ENCODE measurements at regions not wholly inside any gene's neighbourhood (a gene's known extent, or its start where the extent isn't known, plus 50 kb on each side); places are given as distances from the start of the nearest gene placed in this dataset.

GRCh38 chr6:115773741-115774140 lies 286.9 kb downstream of the FRK start:
- TF ChIP-seq CTCF (IDR thresholded peaks at IDR 0.05; ENCODE audit: low read depth, low read length, missing control alignments): no peak
- no peak overlapping the region for H3K4me3 ChIP-seq (ENCODE audit: low read depth, low read length)
- no peak for DNase-seq (ENCODE audit: low read depth)

- no peak for TF ChIP-seq CTCF (IDR thresholded peaks at IDR 0.05; ENCODE audit: low read depth, low read length, missing control alignments)
These were observed 289.8 kb downstream of the FRK start for GRCh38 chr6:115770851-115771250.

GRCh38 chr6:115768500-115768899 lies 292.2 kb downstream of the FRK start:
- H3K4me3 ChIP-seq (ENCODE audit: low read depth, low read length): no peak overlapping the region
- no peak for TF ChIP-seq CTCF (IDR thresholded peaks at IDR 0.05; ENCODE audit: low read depth, low read length, missing control alignments)
- DNase-seq (ENCODE audit: low read depth): no peak

More at GRCh38 chr6:115770851-115771250, 289.8 kb downstream of the FRK start:
- no peak for DNase-seq (ENCODE audit: low read depth)
- no peak overlapping the region for H3K4me3 ChIP-seq (ENCODE audit: low read depth, low read length)

- no peak for TF ChIP-seq CTCF (IDR thresholded peaks at IDR 0.05; ENCODE audit: low read depth, low read length, missing control alignments)
- no peak overlapping the region for H3K4me3 ChIP-seq (ENCODE audit: low read depth, low read length)
- DNase-seq (ENCODE audit: low read depth): no peak
These were observed 292.8 kb downstream of the FRK start for GRCh38 chr6:115767931-115768330.

- DNase-seq (ENCODE audit: low read depth): no peak
- TF ChIP-seq CTCF (IDR thresholded peaks at IDR 0.05; ENCODE audit: low read depth, low read length, missing control alignments): no peak
- H3K4me3 ChIP-seq (ENCODE audit: low read depth, low read length): no peak overlapping the region
These were observed 293.8 kb downstream of the FRK start for GRCh38 chr6:115766745-115767462.

GRCh38 chr6:115765966-115766365 lies 294.7 kb downstream of the FRK start:
- no peak overlapping the region for H3K4me3 ChIP-seq (ENCODE audit: low read depth, low read length)
- no peak for TF ChIP-seq CTCF (IDR thresholded peaks at IDR 0.05; ENCODE audit: low read depth, low read length, missing control alignments)
- no peak for DNase-seq (ENCODE audit: low read depth)

GRCh38 chr6:115759051-115759450 lies 301.6 kb downstream of the FRK start:
- no peak for TF ChIP-seq CTCF (IDR thresholded peaks at IDR 0.05; ENCODE audit: low read depth, low read length, missing control alignments)
- H3K4me3 ChIP-seq (ENCODE audit: low read depth, low read length): no peak overlapping the region
- no peak for DNase-seq (ENCODE audit: low read depth)
